ENCODE measurements at regions not wholly inside any gene's neighbourhood (a gene's known extent, or its start where the extent isn't known, plus 50 kb on each side); places are given as distances from the start of the nearest gene placed in this dataset.

GRCh38 chr4:183384516-183384915 lies 59.9 kb upstream of the CDKN2AIP start:
- no peaks in the 10 kb centered on the region for H3K4me1 ChIP-seq (ENCODE audit: control insufficient read depth in 1 of 2, insufficient read depth in 2 of 2, low read length in 2 of 2)
- Mint-ChIP-seq H3K27ac (no peak overlapping the region), H3K27me3 (ENCODE audit: low read depth in 3 of 3) (peaks cover 1 to 2% (median 2%) of the 10 kb centered on the region in 3 donors), H3K4me3 (no peak overlapping the region), H3K9me3 (peaks cover 16 to 30% (median 28%) of the 10 kb centered on the region in 7 donors), H3K4me1 (no peaks in the 10 kb centered on the region), H3K36me3 (no peaks in the 10 kb centered on the region)
- peaks cover 20 to 35% of the 10 kb centered on the region in 2 donors for H3K9me3 ChIP-seq (replicated peaks in 1 of 2; ENCODE audit: control insufficient read depth in 1 of 2, insufficient read depth in 1 of 2, low read length in 2 of 2)
- no peak for TF ChIP-seq CTCF (IDR thresholded peaks at IDR 0.05)
- no peak overlapping the region for H3K27ac ChIP-seq (ENCODE audit: low read depth in 1 of 2, low read length in 2 of 2)
- H3K9ac ChIP-seq (ENCODE audit: insufficient read depth, low read length, poor library complexity, severe bottlenecking) = no peak overlapping the region
- H3K4me2 ChIP-seq (replicated peaks; ENCODE audit: extremely low read depth, low read length, poor library complexity, severe bottlenecking) = no peak overlapping the region
- H4K20me1 ChIP-seq (ENCODE audit: insufficient read depth, low read length) = no peaks in the 10 kb centered on the region
- no peaks in the 10 kb centered on the region for H3K36me3 ChIP-seq (replicated peaks in 1 of 2; ENCODE audit: control insufficient read depth in 1 of 2, insufficient read depth in 2 of 2, low read length in 2 of 2)
- WGBS (ENCODE audit: insufficient coverage) = no CpG with 5 or more reads among the region's 1 CpG
- no peak overlapping the region for H2AFZ ChIP-seq (ENCODE audit: insufficient read depth, low read depth, low read length, poor library complexity, severe bottlenecking)
- no peaks in the 10 kb centered on the region for H3K27me3 ChIP-seq (ENCODE audit: control insufficient read depth in 2 of 2, insufficient read depth in 2 of 2, low read length in 2 of 2)
- DNase-seq = no peak
- H3K4me3 ChIP-seq (replicated peaks in 1 of 3; ENCODE audit: low read depth in 2 of 3, low read length in 3 of 3) = no peak overlapping the region
- intact Hi-C loops (cut with micrococcal nuclease) = no loop called here
- no peaks in the 10 kb centered on the region for H3K79me2 ChIP-seq (ENCODE audit: insufficient read depth, low read length)

GRCh38 chr4:183384983-183385382 lies 59.5 kb upstream of the CDKN2AIP start:
- no peaks in the 10 kb centered on the region for H3K4me1 ChIP-seq (ENCODE audit: control insufficient read depth in 1 of 2, insufficient read depth in 2 of 2, low read length in 2 of 2)
- 94% methylated on average over 6 of the region's 7 CpGs for WGBS (ENCODE audit: insufficient coverage)
- H3K79me2 ChIP-seq (ENCODE audit: insufficient read depth, low read length) = no peaks in the 10 kb centered on the region
- H3K4me3 ChIP-seq (replicated peaks in 1 of 3; ENCODE audit: low read depth in 2 of 3, low read length in 3 of 3) = no peak overlapping the region
- no peak overlapping the region for H3K27ac Mint-ChIP-seq
- H2AFZ ChIP-seq (ENCODE audit: insufficient read depth, low read depth, low read length, poor library complexity, severe bottlenecking) = no peak overlapping the region
- peaks cover 2 to 3% (median 2%) of the 10 kb centered on the region in 3 donors for H3K27me3 Mint-ChIP-seq (ENCODE audit: low read depth in 3 of 3)
- intact Hi-C loops (cut with micrococcal nuclease) = no loop called here
- no peak overlapping the region for H3K4me2 ChIP-seq (replicated peaks; ENCODE audit: extremely low read depth, low read length, poor library complexity, severe bottlenecking)
- H3K9ac ChIP-seq (ENCODE audit: insufficient read depth, low read length, poor library complexity, severe bottlenecking) = no peak overlapping the region
- no peak overlapping the region for H3K4me3 Mint-ChIP-seq
- no peak for TF ChIP-seq CTCF (IDR thresholded peaks at IDR 0.05)
- H3K27ac ChIP-seq (ENCODE audit: low read depth in 1 of 2, low read length in 2 of 2) = no peak overlapping the region
- no peaks in the 10 kb centered on the region for H3K36me3 Mint-ChIP-seq
- no peaks in the 10 kb centered on the region for H3K36me3 ChIP-seq (replicated peaks in 1 of 2; ENCODE audit: control insufficient read depth in 1 of 2, insufficient read depth in 2 of 2, low read length in 2 of 2)
- H3K4me1 Mint-ChIP-seq = no peaks in the 10 kb centered on the region
- H3K9me3 ChIP-seq (replicated peaks in 1 of 2; ENCODE audit: control insufficient read depth in 1 of 2, insufficient read depth in 1 of 2, low read length in 2 of 2) = peaks cover 20 to 31% of the 10 kb centered on the region in 2 donors
- H3K27me3 ChIP-seq (ENCODE audit: control insufficient read depth in 2 of 2, insufficient read depth in 2 of 2, low read length in 2 of 2) = no peaks in the 10 kb centered on the region
- peaks cover 14 to 28% (median 27%) of the 10 kb centered on the region in 7 donors for H3K9me3 Mint-ChIP-seq
- H4K20me1 ChIP-seq (ENCODE audit: insufficient read depth, low read length) = no peaks in the 10 kb centered on the region
- DNase-seq = no peak

Data from CD14-positive monocyte (primary cell).